MV-4-11 (cell line): ENCODE measurements at regions not wholly inside any gene's neighbourhood (a gene's known extent, or its start where the extent isn't known, plus 50 kb on each side); places are given as distances from the start of the nearest gene placed in this dataset.

Experiments
- DNase-seq: peaks from one replicate; lab custom pipeline; 2025; lab: John Stamatoyannopoulos, UW

DNA sequence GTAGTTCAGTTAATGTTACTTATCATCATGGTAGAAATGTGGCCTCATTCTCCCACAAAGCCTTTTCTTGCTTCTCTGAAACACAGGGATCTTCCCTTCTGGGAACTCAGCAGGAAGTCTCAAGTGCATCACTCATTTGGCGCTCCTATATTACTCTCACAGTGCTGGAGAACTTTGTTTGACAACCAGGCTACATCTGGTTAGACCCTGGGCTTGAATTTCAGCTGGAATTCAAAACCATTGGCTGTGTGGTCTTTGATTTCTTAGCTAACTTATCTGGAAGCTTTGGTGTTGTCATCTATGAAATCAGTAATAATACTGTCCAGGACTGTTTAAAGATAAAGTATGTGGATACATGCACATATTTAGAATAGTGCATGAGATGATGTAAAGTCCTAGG is 1777.1 kb downstream of the MAT2B start:
- peak; percentile 59 for DNase-seq

DNA sequence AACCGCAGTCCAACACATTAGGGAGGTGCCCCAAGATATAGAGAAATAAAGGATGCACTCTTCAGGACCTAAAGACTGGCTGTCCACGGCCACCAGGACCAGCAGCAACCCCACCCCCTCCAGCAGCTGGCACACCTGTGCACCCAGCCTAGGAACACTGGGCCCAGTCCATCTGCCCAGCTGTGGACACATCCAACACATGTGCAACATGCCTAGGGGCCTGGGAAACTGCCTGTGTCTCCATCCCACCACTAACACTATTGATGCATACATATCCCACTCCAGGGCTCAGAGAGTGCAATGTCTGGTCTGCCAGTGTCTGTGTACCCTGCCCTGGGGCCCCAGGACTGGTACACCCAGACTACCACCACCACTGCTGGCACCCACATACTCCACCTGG is 1781.3 kb downstream of the MAT2B start:
- DNase-seq = no peak

DNA sequence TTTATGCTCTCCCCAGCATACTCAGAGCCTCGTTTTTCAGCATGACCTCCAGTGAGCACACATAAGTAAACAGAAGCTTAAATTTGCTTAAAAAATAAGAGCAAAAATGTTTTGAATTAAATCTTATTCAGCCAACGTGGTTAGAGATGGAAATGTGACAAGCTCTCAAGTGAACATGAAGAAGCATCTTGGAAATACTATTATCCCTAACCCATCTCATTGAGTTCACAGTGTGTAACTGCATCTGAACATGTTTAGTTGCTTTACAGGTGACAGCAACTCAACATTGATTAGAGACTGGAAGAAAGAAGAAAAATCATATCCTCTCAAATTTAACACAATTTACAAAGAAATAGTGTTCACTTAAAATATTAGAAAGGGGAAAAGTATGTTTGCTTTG is 1785.1 kb downstream of the MAT2B start:
- no peak for DNase-seq

- no peak for DNase-seq
Measured at GRCh38 chr5:165296401-165297130, 1791.1 kb downstream of the MAT2B start.

DNA sequence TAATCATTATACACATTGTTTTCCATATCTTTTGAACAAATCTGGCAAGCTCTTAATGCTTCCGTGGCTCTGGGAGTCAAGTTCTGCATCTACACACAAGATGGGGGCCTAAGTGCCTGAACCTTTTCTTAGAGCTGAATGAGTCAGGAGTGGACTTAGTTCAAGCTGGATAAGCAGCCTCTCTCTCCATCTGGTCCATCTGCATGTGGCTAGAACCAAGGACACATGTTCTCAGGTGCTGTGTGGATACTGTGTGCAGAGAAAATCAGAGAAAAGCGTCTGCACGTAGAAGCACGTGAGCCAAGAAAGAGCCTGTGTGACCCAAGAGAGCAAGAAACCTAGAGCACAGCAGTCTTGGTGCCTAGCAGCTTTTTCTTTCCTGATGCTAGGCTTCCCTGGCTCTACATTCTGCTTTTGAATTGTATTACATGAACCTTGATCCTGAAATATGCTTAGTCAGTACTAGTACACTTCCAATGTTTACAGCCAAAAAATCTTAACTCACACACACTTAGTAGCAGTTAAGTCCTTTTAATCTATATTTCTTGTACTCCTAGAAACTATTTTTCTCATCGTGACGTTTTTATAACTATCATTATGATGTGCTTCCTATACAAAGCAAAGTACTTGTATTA is 1798.9 kb downstream of the MAT2B start:
- no peak for DNase-seq

GRCh38 chr5:165305596-165305995 is 1800.2 kb downstream of the MAT2B start:
- DNase-seq = no peak

GRCh38 chr5:165309446-165309845 is 1804.0 kb downstream of the MAT2B start:
- DNase-seq = no peak

- peak; percentile 3 for DNase-seq
Measured at GRCh38 chr5:165310031-165310430, 1804.6 kb downstream of the MAT2B start.

GRCh38 chr5:165321912-165322311 is 1816.5 kb downstream of the MAT2B start:
- DNase-seq = no peak

DNA sequence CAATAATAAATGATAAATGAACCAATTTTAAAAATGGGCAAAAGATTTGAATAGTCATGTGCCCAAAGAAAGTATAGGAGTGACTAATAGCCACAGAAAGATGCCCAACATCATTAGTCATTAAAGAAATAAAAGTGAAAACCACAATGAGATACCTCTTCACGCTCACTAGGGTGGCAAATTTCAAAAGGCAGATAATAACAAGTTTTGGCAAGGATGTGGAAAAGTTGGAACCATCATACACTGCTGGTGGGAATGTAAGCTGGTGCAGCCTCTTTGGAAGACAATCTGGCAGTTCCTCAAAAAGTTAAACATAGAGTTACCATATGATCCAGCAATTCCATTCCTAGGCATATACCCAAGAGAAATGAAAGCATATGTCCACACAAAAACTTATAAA is 1819.8 kb downstream of the MAT2B start:
- DNase-seq = no peak

- no peak for DNase-seq
Measured at GRCh38 chr5:165327631-165328030, 1822.2 kb downstream of the MAT2B start.

DNA sequence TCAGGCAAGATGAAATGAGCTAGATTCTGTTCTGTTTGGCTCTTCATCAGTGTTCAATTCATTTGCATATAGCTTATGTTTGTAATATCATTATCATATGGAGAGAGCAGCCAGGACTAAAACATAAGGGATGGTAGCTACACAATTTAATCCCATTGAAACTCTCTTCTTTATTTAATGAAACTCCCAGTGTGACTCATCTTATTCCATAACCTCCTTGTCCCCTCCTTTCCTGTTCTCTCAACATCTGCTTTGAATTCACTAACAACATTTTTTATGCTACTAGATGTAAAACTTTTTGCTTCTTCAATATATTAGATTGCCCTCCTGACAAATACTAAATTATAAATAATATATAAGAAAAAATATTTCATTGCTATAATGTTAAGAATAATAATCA is 1823.4 kb downstream of the MAT2B start:
- no peak for DNase-seq

DNA sequence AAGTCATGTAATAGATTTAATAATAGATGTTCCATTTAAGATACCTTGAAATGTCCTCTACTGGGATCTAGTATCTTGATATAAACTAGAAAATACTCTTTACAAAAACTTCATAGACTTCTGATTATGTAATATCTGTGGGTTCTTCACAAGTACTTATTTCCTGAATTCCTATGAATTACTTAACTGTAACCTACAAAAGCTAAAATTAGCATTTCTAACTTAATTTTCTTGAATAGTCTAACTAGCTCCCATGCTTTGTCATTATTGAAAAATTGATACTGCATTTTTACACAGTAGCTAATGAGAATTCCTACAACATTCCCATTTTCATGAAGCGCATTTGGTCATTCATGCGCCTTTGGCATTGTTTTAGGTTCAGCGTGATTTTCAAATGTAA is 1828.2 kb downstream of the MAT2B start:
- DNase-seq = peak; percentile 90

- peak; percentile 73 for DNase-seq
Measured at GRCh38 chr5:165334201-165334600, 1828.8 kb downstream of the MAT2B start.

DNA sequence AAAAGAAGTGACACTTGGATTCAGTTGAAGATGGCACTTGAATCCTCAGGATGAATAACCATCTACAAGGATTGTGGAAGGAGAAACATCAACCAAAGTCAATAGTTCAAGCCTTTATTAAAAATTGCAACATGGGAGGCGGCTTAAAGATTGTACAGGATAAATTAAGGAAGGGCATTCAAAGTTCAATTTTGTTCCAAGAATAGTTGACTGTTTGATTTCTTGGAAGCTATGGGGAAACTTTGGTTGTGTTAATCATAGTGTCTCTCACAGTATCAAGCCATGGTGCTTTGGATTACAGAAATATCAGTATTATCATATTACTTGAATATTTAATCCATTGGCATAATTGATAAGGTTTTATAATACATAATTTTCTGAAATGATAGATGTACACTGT is 1844.3 kb downstream of the MAT2B start:
- DNase-seq = peak; percentile 96

DNA sequence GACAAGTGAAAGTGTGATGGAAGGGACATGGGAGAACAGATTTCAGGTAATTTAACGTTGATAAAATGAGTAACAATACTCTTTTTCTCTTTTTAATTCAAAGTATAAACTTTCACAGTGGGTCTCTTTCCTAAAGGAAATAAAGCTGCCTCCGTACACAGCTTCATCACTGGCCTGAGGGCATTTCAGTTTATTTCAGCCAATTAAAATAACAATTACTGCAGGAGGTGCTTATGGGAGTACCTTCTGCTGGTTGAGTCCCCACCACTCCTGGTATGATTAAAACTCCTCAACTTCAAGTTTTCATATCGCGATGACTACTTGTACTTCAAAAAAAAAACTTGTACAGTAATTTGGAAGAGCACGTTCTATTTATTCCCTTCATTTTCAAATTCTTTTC is 1845.9 kb downstream of the MAT2B start:
- DNase-seq = no peak

GRCh38 chr5:165360366-165360765 is 1854.9 kb downstream of the MAT2B start:
- DNase-seq = peak; percentile 44

GRCh38 chr5:165360784-165361542 is 1855.5 kb downstream of the MAT2B start:
- peak; percentile 43 for DNase-seq

GRCh38 chr5:165370233-165370632 is 1864.8 kb downstream of the MAT2B start:
- no peak for DNase-seq

DNA sequence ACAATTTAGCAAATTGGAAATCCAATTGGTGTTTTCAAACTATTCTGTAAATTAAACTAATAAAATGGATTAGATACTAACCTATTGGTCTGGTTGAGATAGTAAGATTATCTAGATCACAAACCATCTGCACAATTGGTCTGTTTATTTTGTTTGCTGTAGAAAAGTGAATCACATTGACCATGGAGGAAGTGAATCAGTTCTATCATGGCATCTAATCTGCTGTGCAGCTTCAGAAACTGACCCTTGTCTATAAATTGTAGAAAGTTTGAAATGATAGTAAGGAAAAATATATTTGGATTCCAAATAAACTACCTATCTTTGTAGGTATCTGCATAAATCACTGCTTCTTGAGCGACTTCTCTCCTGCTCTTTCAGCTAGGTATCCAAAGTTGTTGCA is 1865.4 kb downstream of the MAT2B start:
- no peak for DNase-seq

DNA sequence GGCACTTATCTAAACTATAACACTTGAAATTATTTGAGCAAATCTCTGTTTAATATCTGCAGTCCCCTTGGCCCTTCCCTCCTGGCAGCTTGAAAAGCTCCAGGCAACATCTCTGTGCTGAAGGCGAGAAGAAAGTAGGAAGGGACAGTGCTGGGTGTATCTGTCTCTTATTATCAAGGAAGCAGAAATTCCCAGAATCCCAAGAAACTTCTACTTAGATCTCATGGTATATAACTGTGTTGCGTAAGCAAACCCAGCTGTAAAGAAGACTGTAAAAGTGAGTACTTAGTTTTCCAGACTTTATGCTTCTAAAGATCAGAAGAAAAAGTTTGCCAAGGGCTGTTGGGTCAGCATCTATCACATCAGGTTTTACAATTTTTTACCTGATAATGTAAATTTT is 1869.8 kb downstream of the MAT2B start:
- no peak for DNase-seq

DNA sequence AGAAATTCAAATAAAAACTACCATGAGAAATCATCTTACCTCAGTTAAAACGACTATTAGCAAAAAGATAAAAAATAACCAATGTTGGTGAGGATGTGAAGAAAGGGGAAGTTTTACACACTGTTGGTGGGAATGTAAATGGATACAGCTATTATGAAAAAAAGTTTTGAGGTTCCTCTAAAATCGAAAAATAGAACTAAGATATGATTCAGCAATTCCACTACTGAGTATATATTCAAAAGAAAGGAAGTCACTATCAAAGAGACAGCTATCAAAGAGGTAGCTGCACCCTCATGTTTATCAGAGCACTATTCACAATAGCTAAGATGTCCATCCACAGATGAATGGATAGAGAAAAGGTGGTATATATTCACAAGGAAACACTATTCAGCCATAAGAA is 1888.4 kb downstream of the MAT2B start:
- DNase-seq = peak; percentile 85

GRCh38 chr5:165397516-165397915 is 1892.1 kb downstream of the MAT2B start:
- no peak for DNase-seq
